MM.1S (cell line): ENCODE measurements at regions not wholly inside any gene's neighbourhood (a gene's known extent, or its start where the extent isn't known, plus 50 kb on each side); places are given as distances from the start of the nearest gene placed in this dataset.

ENCODE experiments used
- DNase-seq: peaks from one replicate; pipeline ENCODE4 v3.0.0-alpha.2; 2015
- H2AFZ ChIP-seq: fragments of 300-600 bp; sonication (generic); 2 replicates; pipeline ENCODE4 v1.6.0; 2016; ENCODE audit warnings: antibody characterized with exemption, low read length
- H3F3A ChIP-seq: fragments of 300-600 bp; sonication (generic); 2 replicates; pipeline ENCODE4 v1.6.1; 2016; ENCODE audit warnings: mild to moderate bottlenecking, antibody characterized with exemption, low read length, moderate library complexity, mixed read lengths; ENCODE audit not compliant: insufficient read depth
- H3K27ac ChIP-seq: fragments of 300-600 bp; sonication (generic); 2 replicates; pipeline ENCODE4 v1.5.1; 2016; ENCODE audit warnings: mild to moderate bottlenecking, low read length
- H3K27me3 ChIP-seq: fragments of 300-600 bp; sonication (generic); replicated peaks from 2 replicates; pipeline ENCODE4 v1.6.0; 2016; ENCODE audit warnings: low read length; ENCODE audit not compliant: insufficient read depth
- H3K36me3 ChIP-seq: fragments of 300-600 bp; sonication (generic); replicated peaks from 2 replicates; pipeline ENCODE4 v1.6.1; 2016; ENCODE audit warnings: mild to moderate bottlenecking, low read length, mixed read lengths; ENCODE audit not compliant: insufficient read depth
- H3K4me1 ChIP-seq: fragments of 300-600 bp; sonication (generic); 2 replicates; pipeline ENCODE4 v1.6.1; 2016; ENCODE audit warnings: low read length, mixed read lengths
- H3K4me2 ChIP-seq: fragments of 300-600 bp; sonication (generic); 2 replicates; pipeline ENCODE4 v1.6.0; 2016; ENCODE audit warnings: low read depth, low read length
- H3K4me3 ChIP-seq: fragments of 300-600 bp; sonication (generic); 2 replicates; pipeline ENCODE4 v1.5.1; 2016; ENCODE audit warnings: low read length, mixed read lengths
- H3K79me2 ChIP-seq: fragments of 300-600 bp; sonication (generic); 2 replicates; pipeline ENCODE4 v1.6.1; 2016; ENCODE audit warnings: mixed run types, low read length, mixed read lengths
- H3K9ac ChIP-seq: fragments of 300-600 bp; sonication (generic); 2 replicates; pipeline ENCODE4 v1.6.1; 2016; ENCODE audit warnings: low read length, mixed read lengths
- H3K9me2 ChIP-seq: fragments of 300-600 bp; sonication (generic); replicated peaks from 2 replicates; pipeline ENCODE4 v1.6.1; 2016; ENCODE audit warnings: mild to moderate bottlenecking, low read length, mixed read lengths; ENCODE audit not compliant: insufficient read depth
- H3K9me3 ChIP-seq: fragments of 300-600 bp; sonication (generic); replicated peaks from 2 replicates; pipeline ENCODE4 v1.6.1; 2016; ENCODE audit warnings: mild to moderate bottlenecking, low read length, mixed read lengths; ENCODE audit not compliant: insufficient read depth
- H4K20me1 ChIP-seq: fragments of 300-600 bp; sonication (generic); 2 replicates; pipeline ENCODE4 v1.6.1; 2016; ENCODE audit warnings: mild to moderate bottlenecking, low read length, moderate library complexity, mixed read lengths; ENCODE audit not compliant: insufficient read depth
- CTCF ChIP-seq: fragments of 300-600 bp; sonication (generic); IDR thresholded peaks from 2 replicates; pipeline ENCODE4 v1.5.1; 2016; ENCODE audit warnings: antibody characterized with exemption, low read length, mixed read lengths
- EZH2 ChIP-seq: fragments of 300-600 bp; sonication (generic); optimal IDR thresholded peaks from 2 replicates; pipeline ENCODE3; 2017; ENCODE audit warnings: low read depth, mild to moderate bottlenecking, antibody characterized with exemption, low read length, mixed read lengths
- EZH2phosphoT487 ChIP-seq: fragments of 300-600 bp; sonication (generic); IDR thresholded peaks from 2 replicates; pipeline ENCODE4 v1.6.1; 2018; ENCODE audit warnings: antibody characterized with exemption, low read length

- no peak overlapping the region for H3K4me3 ChIP-seq
- no peaks in the 10 kb centered on the region for H3K27me3 ChIP-seq
- H3K4me2 ChIP-seq: no peak overlapping the region
- no peaks in the 10 kb centered on the region for H3K36me3 ChIP-seq
- no peaks in the 10 kb centered on the region for H3K4me1 ChIP-seq
- DNase-seq: no peak
- no peak overlapping the region for H3K9ac ChIP-seq
- H3K27ac ChIP-seq: no peak overlapping the region
- H3F3A ChIP-seq: no peaks in the 10 kb centered on the region
- H3K79me2 ChIP-seq: no peaks in the 10 kb centered on the region
- TF ChIP-seq EZH2 (no peak), EZH2phosphoT487 (no peak), CTCF (no peak)
- H4K20me1 ChIP-seq: no peaks in the 10 kb centered on the region
- H3K9me3 ChIP-seq: no peaks in the 10 kb centered on the region
- no peaks in the 10 kb centered on the region for H3K9me2 ChIP-seq
- H2AFZ ChIP-seq: no peak overlapping the region
Measured at GRCh38 chr12:105742567-105742874, 396.2 kb downstream of the NUAK1 start.

GRCh38 chr12:105744371-105745058 lies 394.2 kb downstream of the NUAK1 start:
- Histone ChIP-seq H3K9me2 (no peaks in the 10 kb centered on the region), H3K27ac (no peak overlapping the region), H3K36me3 (no peaks in the 10 kb centered on the region)

GRCh38 chr12:105745811-105746210 lies 392.9 kb downstream of the NUAK1 start:
- H3K79me2 ChIP-seq: no peaks in the 10 kb centered on the region
- no peaks in the 10 kb centered on the region for H3K27me3 ChIP-seq
- H3K9ac ChIP-seq: no peak overlapping the region
- no peaks in the 10 kb centered on the region for H3F3A ChIP-seq
- no peaks in the 10 kb centered on the region for H3K36me3 ChIP-seq
- H3K9me3 ChIP-seq: no peaks in the 10 kb centered on the region
- DNase-seq: no peak
- TF ChIP-seq EZH2phosphoT487: no peak
- no peak for TF ChIP-seq CTCF
- TF ChIP-seq EZH2: no peak
- no peaks in the 10 kb centered on the region for H3K9me2 ChIP-seq
- no peaks in the 10 kb centered on the region for H4K20me1 ChIP-seq
- H2AFZ ChIP-seq: no peak overlapping the region
- no peak overlapping the region for H3K4me2 ChIP-seq
- no peak overlapping the region for H3K27ac ChIP-seq
- no peak overlapping the region for H3K4me3 ChIP-seq
- H3K4me1 ChIP-seq: no peaks in the 10 kb centered on the region

More at GRCh38 chr12:105744371-105745058, 394.2 kb downstream of the NUAK1 start:
- Histone ChIP-seq H3K27me3 (no peaks in the 10 kb centered on the region), H3K79me2 (no peaks in the 10 kb centered on the region), H3K4me2 (no peak overlapping the region), H3K9ac (no peak overlapping the region), H3K4me1 (no peaks in the 10 kb centered on the region), H3K9me3 (no peaks in the 10 kb centered on the region), H2AFZ (no peak overlapping the region), H3F3A (no peaks in the 10 kb centered on the region), H4K20me1 (no peaks in the 10 kb centered on the region), H3K4me3 (no peak overlapping the region)
- TF ChIP-seq CTCF: no peak
- TF ChIP-seq EZH2: no peak
- no peak for TF ChIP-seq EZH2phosphoT487
- DNase-seq: no peak
